H4 (cell line): ENCODE measurements at regions not wholly inside any gene's neighbourhood (a gene's known extent, or its start where the extent isn't known, plus 50 kb on each side); places are given as distances from the start of the nearest gene placed in this dataset.

ENCODE experiments used
- DNase-seq: peaks from one replicate; pipeline ENCODE4 v3.0.0-alpha.2; 2015; ENCODE audit warnings: low spot score

GRCh38 chr15:38886315-38887163 lies 321.9 kb upstream of the RASGRP1 start:
- peak; percentile 76 for DNase-seq

GRCh38 chr15:38888701-38889221 lies 324.1 kb upstream of the RASGRP1 start:
- no peak for DNase-seq

GRCh38 chr15:38890194-38890593 lies 325.6 kb upstream of the RASGRP1 start:
- no peak for DNase-seq

GRCh38 chr15:38893925-38894242 lies 329.3 kb upstream of the RASGRP1 start:
- DNase-seq, result no peak

GRCh38 chr15:38894243-38894948 lies 329.8 kb upstream of the RASGRP1 start:
- DNase-seq, result peak; percentile 88

GRCh38 chr15:38895326-38896255 lies 331.0 kb upstream of the RASGRP1 start:
- DNase-seq, result no peak

- DNase-seq, result no peak
These were observed 332.0 kb upstream of the RASGRP1 start for GRCh38 chr15:38896647-38897046.

GRCh38 chr15:38897551-38897950 lies 332.9 kb upstream of the RASGRP1 start:
- DNase-seq, result no peak

- DNase-seq, result no peak
These were observed 333.6 kb upstream of the RASGRP1 start for GRCh38 chr15:38898236-38898635.

- no peak for DNase-seq
These were observed 334.7 kb upstream of the RASGRP1 start for GRCh38 chr15:38899300-38899699.

GRCh38 chr15:38904298-38904697 lies 339.7 kb upstream of the RASGRP1 start:
- DNase-seq, result no peak

- DNase-seq, result no peak
These were observed 341.0 kb upstream of the RASGRP1 start for GRCh38 chr15:38905632-38906031.

- DNase-seq, result no peak
These were observed 356.4 kb upstream of the RASGRP1 start for GRCh38 chr15:38920966-38921365.

- DNase-seq, result no peak
These were observed 356.9 kb upstream of the RASGRP1 start for GRCh38 chr15:38921471-38921870.

- DNase-seq, result no peak
These were observed 363.8 kb upstream of the RASGRP1 start for GRCh38 chr15:38928431-38928830.

- no peak for DNase-seq
These were observed 366.4 kb upstream of the RASGRP1 start for GRCh38 chr15:38930851-38931572.

GRCh38 chr15:38941399-38941953 lies 376.9 kb upstream of the RASGRP1 start:
- peak; percentile 12 for DNase-seq

GRCh38 chr15:38944536-38944935 lies 379.9 kb upstream of the RASGRP1 start:
- no peak for DNase-seq

- DNase-seq, result no peak
These were observed 381.1 kb upstream of the RASGRP1 start for GRCh38 chr15:38945551-38946298.

- no peak for DNase-seq
These were observed 389.5 kb upstream of the RASGRP1 start for GRCh38 chr15:38954090-38954489.
